ENCODE measurements at regions not wholly inside any gene's neighbourhood (a gene's known extent, or its start where the extent isn't known, plus 50 kb on each side); places are given as distances from the start of the nearest gene placed in this dataset.

DNA sequence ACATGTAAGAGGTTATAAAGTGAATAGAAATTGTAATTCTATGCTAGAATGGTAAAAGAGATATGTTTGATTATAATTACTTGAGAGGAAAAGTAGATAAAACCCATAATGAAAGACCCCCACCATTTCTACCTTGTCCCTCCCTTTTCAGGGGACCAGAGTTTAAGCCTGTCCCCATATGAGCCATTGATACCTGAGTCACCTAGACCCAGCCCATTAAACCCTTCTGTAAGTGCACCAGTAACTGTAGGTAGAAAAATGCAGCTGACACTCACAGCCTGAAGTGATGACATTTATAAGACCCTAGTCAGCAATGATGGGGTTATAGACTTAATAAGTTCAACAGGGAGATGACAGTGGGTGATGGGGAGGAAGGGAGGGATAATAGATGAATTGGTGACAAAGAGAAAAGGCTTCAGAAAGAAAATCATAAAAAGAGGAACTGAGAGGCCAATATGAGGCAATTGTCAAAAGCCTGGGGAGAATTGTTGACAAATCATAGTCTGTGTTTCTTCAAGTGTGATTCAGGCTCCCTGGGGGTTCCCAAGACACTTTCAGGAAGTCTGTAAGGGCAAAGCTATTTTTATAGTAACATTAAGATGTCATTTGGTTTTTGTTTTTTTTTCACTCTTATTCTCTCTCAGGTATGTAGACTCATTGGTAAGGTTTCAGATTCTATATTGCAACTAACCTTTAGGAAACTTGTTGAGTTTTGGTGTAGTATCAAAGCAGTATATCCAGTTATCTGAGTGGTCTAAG lies 544.2 kb downstream of the SATB2 start:
- Histone ChIP-seq H2AFZ (ENCODE audit: insufficient read depth, low read depth, low read length, poor library complexity, severe bottlenecking) (no peak overlapping the region), H3K9me3 (ENCODE audit: control extremely low read depth in 1 of 3, control insufficient read depth in 2 of 3, insufficient read depth in 1 of 3, low read length in 2 of 3) (peaks cover 0 to 4% (median 3%) of the 10 kb centered on the region in 3 donors), H3K4me3 (ENCODE audit: control extremely low read depth in 1 of 5, extremely low read depth in 1 of 5, insufficient read depth in 1 of 5, low read depth in 2 of 5, low read length in 4 of 5) (no peak overlapping the region), H3K27me3 (replicated peaks in 1 of 4; ENCODE audit: control extremely low read depth in 1 of 4, control insufficient read depth in 3 of 4, insufficient read depth in 4 of 4, low read length in 3 of 4) (no peaks in the 10 kb centered on the region), H3K9ac (ENCODE audit: low read length) (no peak overlapping the region), H3K27ac (ENCODE audit: low read length in 2 of 2) (no peak overlapping the region), H3K79me2 (ENCODE audit: control insufficient read depth, insufficient read depth, low read length) (no peaks in the 10 kb centered on the region), H4K20me1 (ENCODE audit: control insufficient read depth, insufficient read depth, low read length, poor library complexity, severe bottlenecking) (no peaks in the 10 kb centered on the region), H3K4me2 (replicated peaks; ENCODE audit: low read depth, low read length, poor library complexity, severe bottlenecking) (no peak overlapping the region), H3K4me1 (ENCODE audit: control insufficient read depth in 2 of 2, insufficient read depth in 2 of 2, low read length in 2 of 2) (no peaks in the 10 kb centered on the region), H3K36me3 (replicated peaks in 1 of 2; ENCODE audit: control extremely low read depth in 1 of 2, control insufficient read depth in 1 of 2, extremely low read depth in 1 of 2, insufficient read depth in 2 of 2, low read length in 1 of 2) (no peaks in the 10 kb centered on the region)
- ChIA-PET CTCF (no interaction called here), POLR2A (no interaction called here)
- Mint-ChIP-seq H3K27me3 (peaks cover 3% of the 10 kb centered on the region), H3K4me3 (no peak overlapping the region), H3K27ac (no peak overlapping the region), H3K9me3 (ENCODE audit: insufficient read depth) (peaks cover 3% of the 10 kb centered on the region), H3K4me1 (peaks cover 3% of the 10 kb centered on the region)
- intact Hi-C loops (cut with micrococcal nuclease), result no loop called here
- TF ChIP-seq, protein P1, sequence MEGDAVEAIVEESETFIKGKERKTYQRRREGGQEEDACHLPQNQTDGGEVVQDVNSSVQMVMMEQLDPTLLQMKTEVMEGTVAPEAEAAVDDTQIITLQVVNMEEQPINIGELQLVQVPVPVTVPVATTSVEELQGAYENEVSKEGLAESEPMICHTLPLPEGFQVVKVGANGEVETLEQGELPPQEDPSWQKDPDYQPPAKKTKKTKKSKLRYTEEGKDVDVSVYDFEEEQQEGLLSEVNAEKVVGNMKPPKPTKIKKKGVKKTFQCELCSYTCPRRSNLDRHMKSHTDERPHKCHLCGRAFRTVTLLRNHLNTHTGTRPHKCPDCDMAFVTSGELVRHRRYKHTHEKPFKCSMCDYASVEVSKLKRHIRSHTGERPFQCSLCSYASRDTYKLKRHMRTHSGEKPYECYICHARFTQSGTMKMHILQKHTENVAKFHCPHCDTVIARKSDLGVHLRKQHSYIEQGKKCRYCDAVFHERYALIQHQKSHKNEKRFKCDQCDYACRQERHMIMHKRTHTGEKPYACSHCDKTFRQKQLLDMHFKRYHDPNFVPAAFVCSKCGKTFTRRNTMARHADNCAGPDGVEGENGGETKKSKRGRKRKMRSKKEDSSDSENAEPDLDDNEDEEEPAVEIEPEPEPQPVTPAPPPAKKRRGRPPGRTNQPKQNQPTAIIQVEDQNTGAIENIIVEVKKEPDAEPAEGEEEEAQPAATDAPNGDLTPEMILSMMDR (IDR thresholded peaks at IDR 0.05), result no peak
- TF ChIP-seq EZH2 (IDR thresholded peaks at IDR 0.05; ENCODE audit: borderline replicate concordance, insufficient read depth, low read depth, low read length, poor library complexity, severe bottlenecking), result no peak
- ATAC-seq (ENCODE audit: low read depth) (peak; percentile 21), DNase-seq (peak; percentile 8)

DNA sequence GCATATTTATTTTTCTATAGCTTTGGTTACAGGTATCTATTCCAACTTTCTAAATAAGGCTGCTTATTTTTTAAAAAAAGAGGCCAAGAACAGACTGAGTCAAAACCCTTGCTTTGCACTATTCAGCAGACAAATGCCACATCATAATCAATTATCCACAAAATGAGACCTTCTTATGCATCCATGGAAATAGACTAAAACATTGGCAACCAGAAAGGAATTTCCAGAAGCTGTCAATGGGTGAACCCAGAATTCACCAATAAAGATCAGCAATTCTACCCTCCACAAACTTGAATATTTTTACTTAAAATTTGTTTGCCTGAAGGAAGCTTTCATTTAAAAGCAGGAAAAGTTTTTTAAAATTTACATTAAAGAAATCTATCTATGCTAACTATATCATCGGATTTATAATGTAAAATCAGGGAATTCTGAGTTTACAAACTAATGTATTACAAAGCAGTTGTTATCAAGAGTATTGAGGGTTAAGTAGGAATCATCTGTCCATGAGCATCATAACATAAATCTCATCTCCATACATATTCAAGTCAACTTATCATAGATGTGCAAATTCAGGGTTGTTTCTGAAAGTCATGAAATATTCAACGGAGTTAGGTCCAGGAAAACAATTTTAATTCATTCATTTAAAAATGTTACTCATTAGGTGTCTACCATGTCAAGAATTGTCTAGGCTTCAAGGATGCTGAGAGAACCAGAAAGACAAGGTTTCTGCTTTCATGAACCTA lies 548.0 kb downstream of the SATB2 start:
- H3K27me3 ChIP-seq (replicated peaks in 1 of 4; ENCODE audit: control extremely low read depth in 1 of 4, control insufficient read depth in 3 of 4, insufficient read depth in 4 of 4, low read length in 3 of 4), result no peaks in the 10 kb centered on the region
- intact Hi-C loops (cut with micrococcal nuclease), result no loop called here
- H3K9ac ChIP-seq (ENCODE audit: low read length), result no peak overlapping the region
- ATAC-seq (ENCODE audit: low read depth) (no peak), DNase-seq (no peak)
- H3K27ac ChIP-seq (ENCODE audit: low read length in 2 of 2), result no peak overlapping the region
- POLR2A ChIA-PET, result no interaction called here
- H3K4me1 Mint-ChIP-seq, result peaks cover 3% of the 10 kb centered on the region
- no peak overlapping the region for H3K4me3 ChIP-seq (ENCODE audit: control extremely low read depth in 1 of 5, extremely low read depth in 1 of 5, insufficient read depth in 1 of 5, low read depth in 2 of 5, low read length in 4 of 5)
- CTCF ChIA-PET, result no interaction called here
- no peaks in the 10 kb centered on the region for H4K20me1 ChIP-seq (ENCODE audit: control insufficient read depth, insufficient read depth, low read length, poor library complexity, severe bottlenecking)
- H3K9me3 ChIP-seq (ENCODE audit: control extremely low read depth in 1 of 3, control insufficient read depth in 2 of 3, insufficient read depth in 1 of 3, low read length in 2 of 3), result peaks cover 0 to 4% (median 1%) of the 10 kb centered on the region in 3 donors
- TF ChIP-seq, protein P1 (IDR thresholded peaks at IDR 0.05), result no peak
- TF ChIP-seq EZH2 (IDR thresholded peaks at IDR 0.05; ENCODE audit: borderline replicate concordance, insufficient read depth, low read depth, low read length, poor library complexity, severe bottlenecking), result no peak
- H3K4me3 Mint-ChIP-seq, result no peak overlapping the region
- H2AFZ ChIP-seq (ENCODE audit: insufficient read depth, low read depth, low read length, poor library complexity, severe bottlenecking), result no peak overlapping the region
- no peak overlapping the region for H3K4me2 ChIP-seq (replicated peaks; ENCODE audit: low read depth, low read length, poor library complexity, severe bottlenecking)
- H3K27me3 Mint-ChIP-seq, result no peaks in the 10 kb centered on the region
- H3K36me3 ChIP-seq (replicated peaks in 1 of 2; ENCODE audit: control extremely low read depth in 1 of 2, control insufficient read depth in 1 of 2, extremely low read depth in 1 of 2, insufficient read depth in 2 of 2, low read length in 1 of 2), result no peaks in the 10 kb centered on the region
- no CpG with 5 or more reads among the region's 2 CpGs for WGBS (ENCODE audit: insufficient coverage)
- H3K4me1 ChIP-seq (ENCODE audit: control insufficient read depth in 2 of 2, insufficient read depth in 2 of 2, low read length in 2 of 2), result no peaks in the 10 kb centered on the region
- peaks cover 3% of the 10 kb centered on the region for H3K9me3 Mint-ChIP-seq (ENCODE audit: insufficient read depth)
- no peak overlapping the region for H3K27ac Mint-ChIP-seq
- H3K79me2 ChIP-seq (ENCODE audit: control insufficient read depth, insufficient read depth, low read length), result no peaks in the 10 kb centered on the region
